Endothelial cell of umbilical vein (primary cell): ENCODE measurements at regions not wholly inside any gene's neighbourhood (a gene's known extent, or its start where the extent isn't known, plus 50 kb on each side); places are given as distances from the start of the nearest gene placed in this dataset.

Experiments
- BruUV-seq: library from RNA; stranded (reverse); fragments of 400-500 nt; replicated peaks from 2 replicates; lab custom pipeline; 2021; lab: Mats Ljungman, UMichigan
- CTCF ChIA-PET: fragments of 300-600, 350-600 bp; sonication (Branson Sonifier 250); formaldehyde crosslinking; loops from one replicate; lab custom pipeline; 2021; ENCODE audit warnings: antibody characterized with exemption, inconsistent platforms; lab: Charles Lee
- POLR2A ChIA-PET: fragments of 300-600, 350-600 bp; sonication (Branson Sonifier 250); formaldehyde crosslinking; loops from one replicate; lab custom pipeline; 2021; ENCODE audit warnings: antibody characterized with exemption, inconsistent platforms; lab: Charles Lee
- DNase-seq: peaks from one replicate; pipeline ENCODE4 v3.0.0-alpha.2; 2011; ENCODE audit warnings: low read depth, low spot score
- FAIRE-seq: peaks from 2 replicates; lab custom pipeline; 2011; peaks lifted over from hg19 to GRCh38; lab: Jason Lieb, UNC
- H2AFZ ChIP-seq: 2 replicates; pipeline ENCODE4 v1.6.0; 2012; ENCODE audit warnings: low read depth, low read length, control low read depth, inconsistent platforms
- H3K27ac ChIP-seq: 2 replicates; pipeline ENCODE4 v1.5.1; 2011; ENCODE audit warnings: low read depth, mild to moderate bottlenecking, control low read depth, low read length, moderate library complexity; ENCODE audit not compliant: insufficient read depth
- H3K27me3 ChIP-seq, 2 experiments: 2 replicates each; pipeline versions ENCODE4 v1.6.0 to v1.6.1; 2011; ENCODE audit warnings: low read length in 2 of 2, mixed read lengths in 1 of 2; ENCODE audit not compliant: control insufficient read depth in 2 of 2, insufficient read depth in 2 of 2
- H3K36me3 ChIP-seq, 2 experiments: 2 replicates in 1 of 2; 3 replicates in 1 of 2; pipeline ENCODE4 v1.5.1; 2011; ENCODE audit warnings: low read length in 2 of 2, mild to moderate bottlenecking in 1 of 2, moderate library complexity in 1 of 2; ENCODE audit not compliant: control insufficient read depth in 2 of 2, insufficient read depth in 2 of 2; ENCODE audit errors: extremely low read depth in 1 of 2
- H3K4me1 ChIP-seq: 3 replicates; pipeline ENCODE4 v1.5.1; 2011; ENCODE audit warnings: mild to moderate bottlenecking, low read length; ENCODE audit not compliant: control insufficient read depth, insufficient read depth; ENCODE audit errors: extremely low read depth
- H3K4me2 ChIP-seq: 2 replicates; pipeline ENCODE4 v1.6.1; 2011; ENCODE audit warnings: low read length, control low read depth, mixed read lengths; ENCODE audit not compliant: insufficient read depth
- H3K4me3 ChIP-seq, 3 experiments: fragments of 200-600 bp in 1 of 3; sonication (generic), shearing (Covaris generic) in 1 of 3; replicated peaks in 1 of 3; 2 replicates each; pipeline ENCODE4 v1.5.1; 2011 to 2016; ENCODE audit warnings: control low read depth in 3 of 3, low read length in 3 of 3, mild to moderate bottlenecking in 2 of 3, inconsistent platforms in 1 of 3, low read depth in 1 of 3, moderate library complexity in 1 of 3; ENCODE audit not compliant: insufficient read depth in 1 of 3
- H3K79me2 ChIP-seq: 2 replicates; pipeline ENCODE4 v1.6.0; 2012; ENCODE audit warnings: low read length, inconsistent platforms; ENCODE audit not compliant: control insufficient read depth, insufficient read depth
- H3K9ac ChIP-seq: replicated peaks from 2 replicates; pipeline ENCODE3; 2011; ENCODE audit warnings: low read length, control low read depth; ENCODE audit not compliant: insufficient read depth; ENCODE audit errors: extremely low read depth
- H3K9me1 ChIP-seq: replicated peaks from 3 replicates; pipeline ENCODE4 v1.6.0; 2011; ENCODE audit warnings: mild to moderate bottlenecking, low read length; ENCODE audit not compliant: control insufficient read depth, insufficient read depth; ENCODE audit errors: extremely low read depth
- H3K9me3 ChIP-seq: replicated peaks from 2 replicates; pipeline ENCODE4 v1.5.1; 2012; ENCODE audit warnings: low read length, inconsistent platforms; ENCODE audit not compliant: control insufficient read depth, insufficient read depth
- H4K20me1 ChIP-seq: replicated peaks from 2 replicates; pipeline ENCODE3; 2011; ENCODE audit warnings: mild to moderate bottlenecking, low read length; ENCODE audit not compliant: control insufficient read depth, insufficient read depth; ENCODE audit errors: extremely low read depth
- CTCF ChIP-seq, 2 donors: IDR thresholded peaks; 1 replicate in 1 of 2; 2 replicates in 1 of 2; pipeline ENCODE4 v1.5.1; 2011; ENCODE audit warnings: low read length in 2 of 2, mild to moderate bottlenecking in 2 of 2, moderate library complexity in 2 of 2, control low read depth in 1 of 2, inconsistent platforms in 1 of 2, low read depth in 1 of 2; ENCODE audit not compliant: insufficient read depth in 1 of 2; ENCODE audit errors: extremely low read depth in 1 of 2
- EZH2 ChIP-seq: IDR thresholded peaks from 2 replicates; pipeline ENCODE4 v1.6.1; 2012; ENCODE audit warnings: borderline replicate concordance, low read depth, mild to moderate bottlenecking, moderate library complexity, low read length, inconsistent platforms; ENCODE audit not compliant: severe bottlenecking
- FOS ChIP-seq: IDR thresholded peaks from 2 replicates; pipeline ENCODE4 v1.6.1; 2011; ENCODE audit warnings: mild to moderate bottlenecking, low read length, moderate library complexity, borderline replicate concordance; ENCODE audit not compliant: insufficient read depth
- GATA2 ChIP-seq: IDR thresholded peaks from 2 replicates; pipeline ENCODE4 v1.7.0; 2011; ENCODE audit warnings: low read depth, mild to moderate bottlenecking, moderate library complexity, mixed read lengths, low read length; ENCODE audit not compliant: insufficient read length, insufficient read depth
- MAX ChIP-seq: IDR thresholded peaks from 2 replicates; pipeline ENCODE4 v1.6.1; 2011; ENCODE audit not compliant: insufficient read depth, insufficient read length
- MYC ChIP-seq: IDR thresholded peaks from one replicate; pipeline ENCODE4 v1.6.1; 2011; ENCODE audit warnings: mild to moderate bottlenecking, low read depth, low read length
- POLR2A ChIP-seq: IDR thresholded peaks from 2 replicates; pipeline ENCODE4 v1.6.1; 2012; ENCODE audit warnings: low read depth, mild to moderate bottlenecking, control low read depth, low read length
- dilution Hi-C: fragments of 300-500 bp; cut with MboI; formaldehyde crosslinking; loops from one replicate; pipeline ENCODE4 v1.15.0; 2019; ENCODE audit warnings: low sequenced_read_pairs; ENCODE audit not compliant: extremely low pct_ligation_motif_present
- intact Hi-C: fragments of 100-400 bp; cut with micrococcal nuclease; formaldehyde crosslinking; loops from one replicate; pipeline ENCODE4 v1.10.0; 2022

- Histone ChIP-seq H3K4me3 (no peak overlapping the region), H2AFZ (no peak overlapping the region), H3K27me3 (no peaks in the 10 kb centered on the region), H4K20me1 (no peaks in the 10 kb centered on the region), H3K9ac (no peak overlapping the region), H3K27ac (no peak overlapping the region), H3K4me2 (no peak overlapping the region), H3K9me1 (no peaks in the 10 kb centered on the region), H3K4me1 (no peaks in the 10 kb centered on the region), H3K36me3 (no peaks in the 10 kb centered on the region), H3K79me2 (no peaks in the 10 kb centered on the region), H3K9me3 (no peaks in the 10 kb centered on the region)
- FAIRE-seq (no peak), DNase-seq (no peak)
- ChIA-PET CTCF (interaction anchor here (0.6 kb wide), 1 partner anchor 467 kb away, joined by 3 read pairs; no protein-coding TSS in a partner anchor), POLR2A (no interaction called here)
- dilution Hi-C loops (no loop called here), intact Hi-C loops (no loop called here)
- TF ChIP-seq CTCF (IDR thresholded peaks at IDR 0.05; ENCODE audit: extremely low read depth in 1 of 2, insufficient read depth in 1 of 2, low read depth in 1 of 2, low read length in 2 of 2) (no peak), POLR2A (no peak), FOS (no peak), MAX (no peak)
- no TSS peak for BruUV-seq
Measured at GRCh38 chr14:94921882-94922585, 152.1 kb upstream of the GSC start.

- Histone ChIP-seq H3K36me3 (no peaks in the 10 kb centered on the region), H3K4me2 (no peak overlapping the region), H3K79me2 (no peaks in the 10 kb centered on the region), H3K4me1 (no peaks in the 10 kb centered on the region), H3K27ac (no peak overlapping the region), H3K9me3 (no peaks in the 10 kb centered on the region), H2AFZ (no peak overlapping the region), H3K9ac (no peak overlapping the region), H4K20me1 (no peaks in the 10 kb centered on the region), H3K4me3 (no peak overlapping the region), H3K9me1 (no peaks in the 10 kb centered on the region), H3K27me3 (no peaks in the 10 kb centered on the region)
- intact Hi-C loops (no loop called here), dilution Hi-C loops (no loop called here)
- DNase-seq (no peak), FAIRE-seq (no peak)
- TF ChIP-seq EZH2 (no peak), FOS (no peak), MAX (no peak), MYC (no peak), POLR2A (no peak), GATA2 (no peak)
- ChIA-PET POLR2A (no interaction called here), CTCF (no interaction called here)
- BruUV-seq = no TSS peak
Measured at GRCh38 chr14:94921456-94921855, 151.5 kb upstream of the GSC start.
